ENCODE measurements at regions not wholly inside any gene's neighbourhood (a gene's known extent, or its start where the extent isn't known, plus 50 kb on each side); places are given as distances from the start of the nearest gene placed in this dataset.

DNA sequence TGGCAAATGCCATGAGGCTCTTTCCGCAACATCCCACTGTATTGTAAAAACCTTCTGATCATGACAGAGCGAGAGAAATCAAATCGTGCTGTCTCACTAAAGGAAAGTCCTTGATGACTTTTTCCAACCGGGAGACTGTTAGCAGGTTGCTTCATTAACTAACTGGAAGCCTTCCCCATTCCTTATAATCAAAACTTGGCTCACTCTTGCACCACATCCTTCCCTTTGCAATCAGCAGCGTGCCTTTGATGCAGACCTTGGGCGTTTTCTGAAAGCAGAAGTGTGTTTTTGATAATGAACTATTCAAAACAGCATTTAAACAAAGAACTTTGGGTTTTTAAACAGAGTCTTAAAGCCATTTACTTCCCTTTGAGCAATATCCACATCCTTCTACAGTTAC, 96.2 kb upstream of the CNR1 start:
- TF ChIP-seq CTCF (IDR thresholded peaks at IDR 0.05; ENCODE audit: low read length, missing control alignments): no peak
- no peak overlapping the region for H3K4me3 ChIP-seq (replicated peaks; ENCODE audit: low read depth, low read length)
- DNase-seq (ENCODE audit: low read depth): no peak

- no peak for TF ChIP-seq CTCF (IDR thresholded peaks at IDR 0.05; ENCODE audit: low read length, missing control alignments)
Observed at GRCh38 chr6:88251301-88251700, 85.2 kb upstream of the CNR1 start.

DNA sequence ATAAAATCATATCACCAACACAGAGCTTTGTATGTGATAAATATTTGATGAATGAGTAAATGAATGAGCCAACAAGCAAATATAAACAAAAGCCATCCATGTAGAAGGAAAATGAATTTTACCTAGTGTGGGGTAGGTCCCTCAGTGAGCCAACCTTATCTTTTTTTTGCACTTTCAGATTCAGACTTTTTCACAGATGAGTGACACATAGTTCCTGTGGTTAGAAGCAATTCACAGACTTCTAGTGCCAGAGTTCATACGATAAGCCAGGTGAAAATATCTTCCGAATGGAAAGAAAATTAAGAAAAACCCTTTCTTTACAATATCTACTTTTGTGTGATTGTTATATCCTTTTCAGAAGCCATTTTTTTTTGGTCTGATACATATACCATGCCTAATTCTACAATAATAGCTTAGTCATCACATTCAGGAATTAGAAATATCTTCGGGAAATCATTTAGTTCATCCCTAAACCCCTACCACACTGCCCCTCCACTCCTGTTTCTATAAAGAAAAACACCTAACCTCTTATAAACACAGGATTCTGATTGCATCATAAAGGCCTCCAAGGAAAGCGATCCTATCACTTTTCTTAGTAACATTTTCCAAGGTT, 82.7 kb upstream of the CNR1 start:
- TF ChIP-seq CTCF (IDR thresholded peaks at IDR 0.05; ENCODE audit: low read length, missing control alignments): no peak

More at GRCh38 chr6:88251301-88251700, 85.2 kb upstream of the CNR1 start:
- DNase-seq (ENCODE audit: low read depth): no peak
- H3K4me3 ChIP-seq (replicated peaks; ENCODE audit: low read depth, low read length): no peak overlapping the region

GRCh38 chr6:88246654-88247053, 80.5 kb upstream of the CNR1 start:
- no peak for TF ChIP-seq CTCF (IDR thresholded peaks at IDR 0.05; ENCODE audit: low read length, missing control alignments)
- no peak for DNase-seq (ENCODE audit: low read depth)
- no peak overlapping the region for H3K4me3 ChIP-seq (replicated peaks; ENCODE audit: low read depth, low read length)

More for the DNA sequence above, 82.7 kb upstream of the CNR1 start:
- no peak for DNase-seq (ENCODE audit: low read depth)
- H3K4me3 ChIP-seq (replicated peaks; ENCODE audit: low read depth, low read length): no peak overlapping the region

- DNase-seq (ENCODE audit: low read depth): no peak
- TF ChIP-seq CTCF (IDR thresholded peaks at IDR 0.05; ENCODE audit: low read length, missing control alignments): no peak
- no peak overlapping the region for H3K4me3 ChIP-seq (replicated peaks; ENCODE audit: low read depth, low read length)
Observed at GRCh38 chr6:88244721-88245120, 78.6 kb upstream of the CNR1 start.

GRCh38 chr6:88238901-88239300, 72.8 kb upstream of the CNR1 start:
- H3K4me3 ChIP-seq (replicated peaks; ENCODE audit: low read depth, low read length): no peak overlapping the region
- TF ChIP-seq CTCF (IDR thresholded peaks at IDR 0.05; ENCODE audit: low read length, missing control alignments): no peak
- DNase-seq (ENCODE audit: low read depth): no peak

DNA sequence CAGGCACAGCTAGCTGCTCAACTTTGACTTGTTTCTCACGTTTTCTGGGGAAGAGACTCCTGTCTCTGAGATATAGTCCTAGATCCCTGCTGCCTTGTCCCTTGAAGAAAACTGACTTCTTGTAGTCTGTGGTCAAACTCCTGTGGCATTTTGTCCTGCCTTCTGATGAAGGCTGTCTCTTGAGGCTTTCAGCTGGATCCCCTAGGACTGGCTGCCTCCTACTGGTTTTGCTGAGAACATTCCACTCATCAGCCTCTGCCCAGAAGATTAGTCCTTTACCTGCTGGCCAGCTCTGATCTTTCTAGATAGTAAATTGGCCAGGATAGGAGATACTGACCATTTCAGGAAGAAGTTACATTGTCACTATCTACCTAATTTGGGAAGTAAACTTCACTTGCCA, 71.9 kb upstream of the CNR1 start:
- TF ChIP-seq CTCF (IDR thresholded peaks at IDR 0.05; ENCODE audit: low read length, missing control alignments): no peak

More for the DNA sequence above, 71.9 kb upstream of the CNR1 start:
- H3K4me3 ChIP-seq (replicated peaks; ENCODE audit: low read depth, low read length): no peak overlapping the region
- peak; percentile 3 for DNase-seq (ENCODE audit: low read depth)
